H1 (cell line): ENCODE measurements at regions not wholly inside any gene's neighbourhood (a gene's known extent, or its start where the extent isn't known, plus 50 kb on each side); places are given as distances from the start of the nearest gene placed in this dataset.

ENCODE experiments used
- CTCF ChIA-PET: fragments of 300-600 bp; sonication (Branson Sonifier 250); formaldehyde crosslinking; loops from one replicate; lab custom pipeline; 2021; ENCODE audit not compliant: partially characterized antibody; lab: Charles Lee
- POLR2A ChIA-PET: fragments of 300-600 bp; sonication (Branson Sonifier 250); formaldehyde crosslinking; loops from one replicate; lab custom pipeline; 2021; ENCODE audit warnings: inconsistent platforms; ENCODE audit not compliant: partially characterized antibody; lab: Charles Lee
- DNase-seq, 2 experiments: peaks; one replicate each; pipeline versions ENCODE4 v3.0.0 to v3.0.0-alpha.2; 2010 to 2022; ENCODE audit warnings: low spot score in 2 of 2, low read depth in 1 of 2, mixed read lengths in 1 of 2
- FAIRE-seq: peaks from 2 replicates; lab custom pipeline; 2011; peaks lifted over from hg19 to GRCh38; lab: Jason Lieb, UNC
- H2AFZ ChIP-seq: 2 replicates; pipeline ENCODE4 v1.8.1; 2012; ENCODE audit warnings: low read length, inconsistent platforms
- H2AK5ac ChIP-seq: 2 replicates; pipeline ENCODE4 v1.6.1; 2013; ENCODE audit warnings: low read depth, low read length
- H2BK120ac ChIP-seq: replicated peaks from 2 replicates; pipeline ENCODE3; 2013; ENCODE audit warnings: low read depth, low read length, inconsistent platforms
- H2BK12ac ChIP-seq: 2 replicates; pipeline ENCODE4 v1.6.1; 2013; ENCODE audit warnings: low read depth, low read length
- H2BK15ac ChIP-seq: 2 replicates; pipeline ENCODE4 v1.6.1; 2013; ENCODE audit warnings: low read length
- H2BK20ac ChIP-seq: 2 replicates; pipeline ENCODE4 v1.6.1; 2013; ENCODE audit warnings: low read length
- H2BK5ac ChIP-seq: 2 replicates; pipeline ENCODE4 v1.6.1; 2013; ENCODE audit warnings: low read depth, low read length
- H3K14ac ChIP-seq: 2 replicates; pipeline ENCODE4 v1.6.1; 2013; ENCODE audit warnings: inconsistent platforms; ENCODE audit not compliant: insufficient read length
- H3K18ac ChIP-seq: 2 replicates; pipeline ENCODE4 v1.6.1; 2013; ENCODE audit warnings: low read length; ENCODE audit errors: extremely low read depth
- H3K23ac ChIP-seq: 2 replicates; pipeline ENCODE4 v1.6.1; 2013; ENCODE audit warnings: inconsistent platforms; ENCODE audit not compliant: insufficient read length
- H3K23me2 ChIP-seq: 2 replicates; pipeline ENCODE4 v1.6.1; 2013; ENCODE audit warnings: low read depth, low read length
- H3K27ac ChIP-seq: 2 replicates; pipeline ENCODE4 v1.6.1; 2011; ENCODE audit warnings: low read depth, low read length, inconsistent platforms
- H3K27me3 ChIP-seq, 4 experiments: replicated peaks in 1 of 4; 1 replicate in 1 of 4; 2 replicates in 3 of 4; pipeline versions ENCODE4 v1.6.1 to v1.8.1; 2011 to 2013; ENCODE audit warnings: low read length in 3 of 4, mild to moderate bottlenecking in 3 of 4, inconsistent platforms in 2 of 4, mixed read lengths in 2 of 4, moderate library complexity in 1 of 4; ENCODE audit not compliant: control insufficient read depth in 3 of 4, insufficient read depth in 3 of 4; ENCODE audit errors: extremely low read depth in 1 of 4
- H3K36me3 ChIP-seq, 4 experiments: 2 replicates each; pipeline versions ENCODE4 v1.6.1 to v1.8.1; 2011 to 2013; ENCODE audit warnings: mild to moderate bottlenecking in 4 of 4, low read length in 3 of 4, moderate library complexity in 2 of 4, control low read depth in 1 of 4, inconsistent platforms in 1 of 4; ENCODE audit not compliant: insufficient read depth in 4 of 4, control insufficient read depth in 2 of 4
- H3K4ac ChIP-seq: replicated peaks from 2 replicates; pipeline ENCODE3; 2013; ENCODE audit warnings: low read length, low read depth, mixed read lengths, inconsistent platforms; ENCODE audit not compliant: insufficient read length
- H3K4me1 ChIP-seq, 4 experiments: replicated peaks in 1 of 4; 1 replicate in 1 of 4; 2 replicates in 3 of 4; pipeline versions ENCODE4 v1.6.1 to v1.8.1; 2011 to 2013; ENCODE audit warnings: low read length in 3 of 4, inconsistent platforms in 2 of 4, mixed read lengths in 1 of 4; ENCODE audit not compliant: insufficient read depth in 4 of 4, control insufficient read depth in 3 of 4
- H3K4me2 ChIP-seq, 2 experiments: 2 replicates each; pipeline versions ENCODE4 v1.6.1 to v1.8.1; 2011 to 2013; ENCODE audit warnings: low read depth in 2 of 2, low read length in 2 of 2, control low read depth in 1 of 2, inconsistent platforms in 1 of 2, mild to moderate bottlenecking in 1 of 2; ENCODE audit not compliant: insufficient read depth in 1 of 2
- H3K4me3 ChIP-seq, 4 experiments: fragments of 200-600, 300-600 bp in 1 of 4; sonication (generic), shearing (Covaris generic), sonication (Bioruptor Twin) in 1 of 4; 2 replicates each; pipeline versions ENCODE4 v1.5.1 to v1.8.1; 2011 to 2016; ENCODE audit warnings: low read length in 4 of 4, low read depth in 3 of 4, control low read depth in 2 of 4, inconsistent platforms in 2 of 4, mild to moderate bottlenecking in 2 of 4, mixed read lengths in 1 of 4, moderate library complexity in 1 of 4; ENCODE audit not compliant: insufficient read depth in 2 of 4; ENCODE audit errors: extremely low read depth in 1 of 4
- H3K56ac ChIP-seq: replicated peaks from 2 replicates; pipeline ENCODE3; 2013; ENCODE audit warnings: low read depth, mild to moderate bottlenecking, mixed read lengths, low read length, inconsistent platforms; ENCODE audit not compliant: insufficient read length
- H3K79me1 ChIP-seq: 2 replicates; pipeline ENCODE4 v1.6.1; 2013; ENCODE audit warnings: low read depth, low read length, control low read depth
- H3K79me2 ChIP-seq, 2 experiments: 2 replicates each; pipeline versions ENCODE4 v1.6.1 to v1.8.1; 2012 to 2013; ENCODE audit warnings: low read length in 2 of 2, mild to moderate bottlenecking in 2 of 2, inconsistent platforms in 1 of 2; ENCODE audit not compliant: insufficient read depth in 2 of 2, control insufficient read depth in 1 of 2
- H3K9ac ChIP-seq, 4 experiments: replicated peaks in 1 of 4; 1 replicate in 1 of 4; 2 replicates in 3 of 4; pipeline versions ENCODE4 v1.6.1 to v1.8.1; 2011 to 2013; ENCODE audit warnings: low read depth in 3 of 4, low read length in 3 of 4, control low read depth in 2 of 4, mild to moderate bottlenecking in 2 of 4, moderate library complexity in 2 of 4, inconsistent platforms in 1 of 4; ENCODE audit errors: extremely low read depth in 1 of 4
- H3K9me3 ChIP-seq, 2 experiments: 2 replicates each; pipeline versions ENCODE4 v1.6.1 to v1.8.1; 2012 to 2013; ENCODE audit warnings: mild to moderate bottlenecking in 2 of 2, moderate library complexity in 2 of 2, control low read depth in 1 of 2, inconsistent platforms in 1 of 2, low read depth in 1 of 2, low read length in 1 of 2, mixed read lengths in 1 of 2; ENCODE audit not compliant: insufficient read depth in 2 of 2
- H4K20me1 ChIP-seq, 2 experiments: replicated peaks in 1 of 2; 2 replicates each; pipeline versions ENCODE3 to v1.8.1; 2011 to 2013; ENCODE audit warnings: inconsistent platforms in 2 of 2, low read length in 2 of 2, mild to moderate bottlenecking in 1 of 2; ENCODE audit not compliant: insufficient read depth in 2 of 2, control insufficient read depth in 1 of 2
- H4K5ac ChIP-seq: 2 replicates; pipeline ENCODE4 v1.6.1; 2013; ENCODE audit warnings: low read length, low read depth, mixed read lengths, inconsistent platforms; ENCODE audit not compliant: insufficient read length
- H4K8ac ChIP-seq: 2 replicates; pipeline ENCODE4 v1.8.0; 2013; ENCODE audit warnings: mild to moderate bottlenecking, moderate library complexity, low read length, inconsistent platforms; ENCODE audit not compliant: insufficient read depth; ENCODE audit errors: extremely low read depth
- H4K91ac ChIP-seq: replicated peaks from 2 replicates; pipeline ENCODE3; 2013; ENCODE audit warnings: low read length, mixed read lengths, inconsistent platforms; ENCODE audit not compliant: insufficient read length
- BACH1 ChIP-seq: IDR thresholded peaks from 2 replicates; pipeline ENCODE4 v1.6.1; 2012; ENCODE audit warnings: low read length, improper control_type of control experiment
- CHD1 ChIP-seq: IDR thresholded peaks from 2 replicates; pipeline ENCODE4 v1.6.1; 2012; ENCODE audit warnings: low read depth, low read length, improper control_type of control experiment
- HDAC2 ChIP-seq, 2 experiments: fragments of 300-600 bp in 1 of 2; sonication (generic) in 1 of 2; IDR thresholded peaks; 2 replicates each; pipeline ENCODE4 v1.6.1; 2011 to 2012; ENCODE audit warnings: low read depth in 2 of 2, low read length in 2 of 2, mild to moderate bottlenecking in 2 of 2, moderate library complexity in 2 of 2, borderline replicate concordance in 1 of 2, inconsistent platforms in 1 of 2
- HDAC6 ChIP-seq: IDR thresholded peaks from one replicate; pipeline ENCODE4 v1.7.1; 2012; ENCODE audit warnings: low read depth, mild to moderate bottlenecking, inconsistent platforms, low read length, moderate library complexity
- KDM1A ChIP-seq: fragments of 200-600, 300-600 bp; sonication (generic); IDR thresholded peaks from 2 replicates; pipeline ENCODE4 v1.7.1; 2016; ENCODE audit warnings: mild to moderate bottlenecking, low read length, borderline replicate concordance
- MAFK ChIP-seq: IDR thresholded peaks from 2 replicates; pipeline ENCODE4 v1.6.1; 2012; ENCODE audit warnings: low read depth, mild to moderate bottlenecking, improper control_type of control experiment, low read length
- POU5F1 ChIP-seq: IDR thresholded peaks from 2 replicates; pipeline ENCODE4 v1.6.1; 2011; ENCODE audit warnings: low read depth, mild to moderate bottlenecking, low read length, moderate library complexity
- SIX5 ChIP-seq: IDR thresholded peaks from 2 replicates; pipeline ENCODE4 v1.6.1; 2011; ENCODE audit warnings: mild to moderate bottlenecking, low read depth, low read length
- SP1 ChIP-seq: IDR thresholded peaks from 2 replicates; pipeline ENCODE4 v1.6.1; 2011; ENCODE audit warnings: low read depth, low read length
- WGBS, 2 experiments: shearing (Covaris generic) in 1 of 2; methylation state at CpG; one replicate each; pipeline versions ENCODE4 v1.1.6 to v1.1.7; 2013 to 2015; ENCODE audit warnings: low lambda C conversion rate in 2 of 2, mixed read lengths in 2 of 2, inconsistent platforms in 1 of 2, low coverage in 1 of 2, missing lambda C conversion rate in 1 of 2; ENCODE audit not compliant: insufficient replicate concordance in 2 of 2, insufficient coverage in 1 of 2, insufficient read length in 1 of 2; ENCODE audit errors: extremely low coverage in 1 of 2, missing lambda C conversion rate in 1 of 2; 5-methylcytosine and 5-hydroxymethylcytosine counted together

- Histone ChIP-seq H3K4ac (no peak overlapping the region), H2BK15ac (no peak overlapping the region), H4K91ac (no peak overlapping the region), H3K4me3 (no peak overlapping the region), H2BK120ac (no peak overlapping the region), H2BK12ac (no peak overlapping the region), H4K5ac (no peak overlapping the region), H3K27ac (no peak overlapping the region), H2BK20ac (no peak overlapping the region), H3K4me2 (no peak overlapping the region), H3K27me3 (no peaks in the 10 kb centered on the region), H2BK5ac (no peak overlapping the region), H4K8ac (no peak overlapping the region), H3K14ac (no peak overlapping the region), H3K56ac (no peak overlapping the region), H3K9me3 (no peaks in the 10 kb centered on the region), H3K23ac (no peak overlapping the region), H2AFZ (no peak overlapping the region), H3K18ac (no peak overlapping the region), H3K79me2 (no peaks in the 10 kb centered on the region), H2AK5ac (no peak overlapping the region), H4K20me1 (no peaks in the 10 kb centered on the region), H3K23me2 (no peaks in the 10 kb centered on the region), H3K79me1 (no peaks in the 10 kb centered on the region), H3K4me1 (no peaks in the 10 kb centered on the region), H3K36me3 (no peaks in the 10 kb centered on the region), H3K9ac (no peak overlapping the region)
- ChIA-PET POLR2A (interaction anchor here (0.6 kb wide), 1 partner anchor 134 kb away, joined by 4 read pairs; no protein-coding TSS in a partner anchor), CTCF (interaction anchor here (0.9 to 2.5 kb wide), 7 partner anchors 11 to 994 kb away, joined by 3 to 16 read pairs (median 4); no protein-coding TSS in a partner anchor)
- 95% methylated on average over 1 of the region's 1 CpG; no CpG with 5 or more reads in 1 of the 2 experiments for WGBS, 2 experiments
- no peak for DNase-seq
- FAIRE-seq, result no peak
- TF ChIP-seq BACH1 (no peak), HDAC2 (IDR thresholded peaks at IDR 0.05; ENCODE audit: borderline replicate concordance in 1 of 2, low read depth in 2 of 2, low read length in 2 of 2) (no peak), HDAC6 (no peak), CHD1 (no peak), POU5F1 (no peak), SP1 (no peak), KDM1A (no peak), MAFK (no peak), SIX5 (no peak)
Measured at GRCh38 chr9:108417312-108417711, 438.5 kb downstream of the ACTL7B start.
